ENCODE measurements at regions not wholly inside any gene's neighbourhood (a gene's known extent, or its start where the extent isn't known, plus 50 kb on each side); places are given as distances from the start of the nearest gene placed in this dataset.
"Not testable (repeated sequence)": the region's sequence is repeated elsewhere in the genome, so short reads cannot be mapped to it uniquely, and the experiment has no call there.

DNA sequence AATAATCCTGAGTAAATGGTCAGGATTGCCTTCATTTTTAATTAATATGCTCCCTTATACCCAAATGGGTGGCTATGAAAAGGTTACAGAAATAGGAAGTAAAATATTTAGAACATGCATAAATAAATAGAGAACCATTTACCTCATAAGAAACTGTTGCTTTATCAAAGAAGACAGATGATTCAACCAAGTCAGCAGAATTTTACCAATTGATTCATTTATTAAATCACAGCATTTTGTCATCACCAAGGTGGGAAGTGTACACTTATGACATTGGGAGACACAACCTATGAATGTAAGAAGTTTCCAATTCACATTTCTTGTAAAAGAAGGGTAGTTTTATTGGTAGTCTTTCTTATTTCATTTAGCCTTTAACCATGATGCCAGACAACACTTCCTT lies 870.3 kb upstream of the CHORDC1 start:
- no peak for DNase-seq

DNA sequence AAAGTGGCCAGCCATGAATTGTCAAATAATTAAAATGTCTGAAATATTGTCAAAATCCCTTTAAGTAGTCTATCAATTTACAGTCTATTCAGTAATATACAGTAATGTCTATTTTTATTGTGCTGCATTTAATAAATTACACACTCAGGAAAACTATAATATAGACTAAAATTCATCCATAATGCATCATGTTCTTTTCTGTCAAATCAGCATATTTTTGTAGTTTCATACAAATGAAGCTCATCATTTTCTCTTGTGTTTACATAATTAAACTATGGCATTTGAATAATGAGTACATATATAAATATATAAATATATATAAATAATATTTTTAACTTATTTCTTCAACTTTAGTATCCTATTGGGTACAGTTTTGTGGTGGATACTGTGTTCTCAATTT lies 868.7 kb upstream of the CHORDC1 start:
- no peak for DNase-seq

DNA sequence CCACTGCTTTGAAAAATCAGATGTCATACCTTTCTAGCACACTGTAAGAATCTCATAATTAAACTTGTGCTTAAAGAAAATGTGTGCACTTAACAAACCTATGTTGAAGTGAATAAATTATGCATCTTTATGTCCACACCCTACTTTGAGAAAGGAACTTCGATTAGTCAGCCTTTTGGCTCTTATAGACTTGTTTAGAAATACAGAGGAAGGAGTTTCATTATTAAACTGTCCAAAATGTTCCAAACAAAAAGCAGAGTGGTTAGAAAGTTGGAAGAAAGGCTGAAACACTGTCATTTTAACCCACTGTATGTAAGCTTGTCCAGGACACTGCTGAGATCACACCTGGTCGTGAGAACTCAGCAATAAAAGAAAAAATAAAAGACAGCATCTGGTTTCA lies 863.2 kb upstream of the CHORDC1 start:
- no peak for DNase-seq

DNA sequence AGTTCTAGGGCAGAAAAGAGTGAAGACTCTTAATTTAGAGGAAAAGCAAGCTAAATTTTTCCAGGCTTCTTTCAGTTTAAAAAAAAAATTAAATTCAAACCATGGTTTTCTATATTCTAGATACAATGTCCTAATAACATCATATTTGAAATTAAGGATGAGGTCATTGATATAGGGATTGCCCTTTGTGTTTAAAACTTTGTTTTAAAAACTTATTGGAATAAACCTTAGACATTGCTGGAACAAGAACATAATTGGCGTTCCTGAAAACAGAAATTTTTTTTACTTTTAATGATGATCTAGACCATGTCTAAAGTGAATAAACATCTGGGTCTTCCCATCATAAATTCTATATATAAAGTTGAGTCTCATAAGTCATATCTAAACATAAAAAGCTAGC lies 859.4 kb upstream of the CHORDC1 start:
- no peak for DNase-seq

DNA sequence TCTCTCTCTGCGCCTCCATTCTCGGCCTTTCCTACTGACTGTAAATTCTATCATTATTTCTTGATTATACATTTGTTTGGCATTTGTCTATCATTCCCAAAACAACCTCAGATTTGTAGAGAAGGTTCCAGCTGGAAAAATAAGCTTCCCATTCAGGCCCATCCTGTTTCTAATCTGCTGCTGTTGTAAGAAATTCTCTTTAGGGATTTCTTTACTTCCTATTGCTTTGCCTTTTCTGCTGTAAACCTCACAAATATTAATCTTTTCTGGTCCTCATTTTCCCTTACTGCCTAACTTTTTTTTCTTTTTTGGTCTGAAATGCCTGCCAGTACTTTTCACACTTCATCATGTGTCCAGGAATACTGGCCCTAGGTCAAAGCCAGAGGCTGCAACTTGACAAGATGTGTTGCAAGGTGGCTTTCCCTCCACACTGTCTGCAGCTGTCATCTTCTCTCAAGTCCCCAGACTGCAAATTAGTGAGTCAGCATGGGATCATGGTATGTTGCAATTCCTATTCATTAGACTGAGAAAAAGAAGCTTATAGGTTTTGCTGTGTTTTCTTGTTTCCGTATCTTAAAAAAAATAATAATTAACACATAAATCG lies 858.7 kb upstream of the CHORDC1 start:
- DNase-seq = no peak

DNA sequence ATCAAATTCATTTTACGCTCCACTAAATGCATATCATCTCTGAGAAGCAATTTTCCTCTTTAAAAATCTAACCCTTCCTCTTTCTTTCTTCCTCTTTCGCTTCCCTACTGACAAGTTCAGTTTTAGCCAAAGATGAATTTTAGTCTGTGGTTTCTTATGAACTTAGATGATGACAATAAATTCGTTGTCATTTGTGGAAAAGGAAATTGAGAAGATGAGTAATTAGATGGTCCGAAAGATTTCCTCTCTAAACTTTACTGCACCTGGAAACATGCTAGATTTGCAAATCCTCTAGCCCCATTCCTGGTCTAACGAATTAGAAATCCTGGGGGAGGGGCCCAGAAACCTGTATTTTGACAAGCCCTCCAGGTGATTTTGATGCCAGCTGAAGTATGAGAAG lies 855.4 kb upstream of the CHORDC1 start:
- no peak for DNase-seq

DNA sequence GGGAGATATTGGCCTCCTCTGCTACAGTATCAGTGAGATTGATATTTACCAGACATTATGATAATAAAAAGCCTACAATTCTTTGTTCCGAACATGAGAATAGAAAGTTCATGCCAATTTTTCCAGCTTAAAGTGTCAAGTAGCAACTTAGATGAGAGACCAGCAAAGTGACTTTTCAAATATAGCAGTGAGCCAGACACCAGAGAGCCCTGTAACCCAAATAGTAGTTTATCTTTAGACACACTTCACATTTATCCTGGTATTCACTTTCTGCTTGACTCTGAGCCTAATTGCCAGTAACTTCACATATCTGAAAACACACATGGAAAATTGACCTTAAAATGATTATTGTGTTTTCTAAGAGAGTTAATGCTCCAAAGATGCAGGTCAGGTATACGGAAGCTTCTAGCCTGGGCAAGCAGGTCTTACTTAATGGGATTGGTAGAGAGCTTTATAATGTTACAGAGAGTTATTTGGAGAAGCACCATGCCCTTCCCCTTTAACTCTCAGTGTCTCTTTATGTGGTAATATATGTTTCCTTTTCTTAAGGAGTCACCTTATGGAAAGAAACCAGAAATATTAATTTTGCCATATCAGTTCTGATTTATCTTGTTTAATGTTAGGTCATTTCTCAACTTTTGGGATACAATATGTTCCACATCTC lies 852.3 kb upstream of the CHORDC1 start:
- DNase-seq = no peak

DNA sequence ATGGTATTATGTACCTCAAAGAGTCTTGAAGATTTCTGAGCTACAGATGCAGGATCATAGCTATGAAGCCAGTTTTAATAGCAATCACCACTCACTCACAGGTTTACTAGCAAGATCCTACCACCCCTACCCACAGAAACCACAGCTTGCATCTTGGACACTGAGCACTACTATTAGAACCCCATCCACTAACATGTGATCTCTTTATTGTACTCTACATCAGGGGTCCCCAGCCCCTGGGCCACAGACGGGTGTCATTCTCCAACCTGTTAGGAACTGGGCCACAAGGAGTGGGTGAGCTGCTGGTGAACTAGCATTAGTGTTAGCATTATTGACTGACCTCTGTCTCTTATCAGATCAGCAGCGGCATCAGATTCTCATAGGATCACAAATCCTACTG lies 844.8 kb upstream of the CHORDC1 start:
- DNase-seq = no peak

DNA sequence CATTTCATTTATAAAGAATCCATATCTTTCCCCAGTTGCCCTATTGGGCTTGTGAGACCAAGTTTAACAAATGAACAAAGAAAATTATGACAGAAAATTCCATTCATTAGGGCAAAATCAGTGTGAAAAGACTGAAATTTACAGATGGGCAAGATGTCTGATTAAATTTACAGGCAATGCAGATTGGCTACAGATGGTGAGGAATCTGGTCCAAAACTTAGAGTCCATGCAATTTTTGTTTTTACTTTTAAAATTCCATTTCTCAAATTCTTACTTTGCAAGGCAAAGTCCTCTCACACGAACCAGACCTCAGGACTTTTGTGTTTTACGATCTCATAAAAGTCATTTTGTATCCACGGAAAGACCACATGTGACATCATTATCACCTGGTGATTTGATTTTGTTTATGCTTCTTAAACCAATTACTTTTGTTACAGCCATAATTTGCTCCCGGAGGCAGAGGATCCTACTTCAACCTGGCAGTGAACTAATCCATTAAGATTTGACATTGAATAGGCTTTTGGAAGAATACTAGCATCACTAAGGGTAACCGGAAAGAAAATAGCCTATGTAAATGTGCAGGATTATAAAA lies 843.7 kb upstream of the CHORDC1 start:
- no peak for DNase-seq

DNA sequence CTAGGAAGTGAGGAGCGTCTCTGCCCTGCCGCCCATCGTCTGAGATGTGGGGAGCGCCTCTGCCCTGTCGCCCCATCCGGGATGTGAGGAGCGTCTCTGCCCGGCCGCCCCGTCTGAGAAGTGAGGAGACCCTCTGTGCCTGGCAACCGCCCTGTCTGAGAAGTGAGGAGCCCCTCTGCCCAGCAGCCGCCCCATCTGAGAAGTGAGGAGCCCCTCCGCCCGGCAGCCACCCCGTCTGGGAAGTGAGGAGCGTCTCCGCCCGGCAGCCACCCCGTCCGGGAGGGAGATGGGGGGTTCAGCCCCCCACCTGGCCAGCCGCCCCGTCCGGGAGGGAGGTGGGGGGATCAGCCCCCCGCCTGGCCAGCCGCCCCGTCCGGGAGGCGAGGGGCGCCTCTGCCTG lies 840.5 kb upstream of the CHORDC1 start:
- DNase-seq = not testable (repeated sequence)

DNA sequence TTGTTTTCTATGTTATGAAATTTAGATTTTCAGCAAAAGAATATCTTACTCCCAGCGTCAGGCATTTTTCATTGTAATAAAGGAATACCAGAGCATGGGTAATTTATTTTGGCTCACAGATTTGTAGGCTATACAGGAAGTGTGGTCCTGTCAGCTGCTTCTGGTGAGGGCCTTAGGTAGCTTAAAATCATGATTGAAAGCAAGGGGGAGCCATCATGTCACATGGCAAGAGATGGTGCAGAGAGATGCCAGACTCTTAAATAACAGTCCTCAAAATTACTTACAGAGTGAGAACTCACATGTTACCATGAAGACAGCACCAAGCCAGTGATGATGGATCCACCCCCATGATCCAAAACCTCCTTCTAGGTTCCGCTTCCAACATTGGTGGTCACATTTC lies 825.0 kb upstream of the CHORDC1 start:
- DNase-seq = no peak

DNA sequence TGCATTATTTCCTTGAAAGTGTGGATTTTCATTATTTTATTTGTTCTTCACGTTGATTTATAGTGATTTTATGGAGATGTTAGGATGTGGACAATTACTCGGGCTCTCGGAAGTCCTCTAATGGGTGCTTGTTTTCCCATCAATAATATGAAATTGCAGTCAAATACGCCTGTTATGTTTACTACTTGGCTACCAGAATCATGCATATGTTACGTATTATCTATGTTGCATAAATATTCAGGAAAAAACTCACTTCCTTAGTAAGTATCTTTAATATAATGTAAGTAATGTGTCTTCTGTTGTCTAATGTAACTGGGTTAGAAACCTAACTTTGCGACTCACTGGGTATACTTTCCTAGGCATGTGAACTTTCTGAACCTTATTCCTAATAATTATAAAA lies 823.4 kb upstream of the CHORDC1 start:
- no peak for DNase-seq

DNA sequence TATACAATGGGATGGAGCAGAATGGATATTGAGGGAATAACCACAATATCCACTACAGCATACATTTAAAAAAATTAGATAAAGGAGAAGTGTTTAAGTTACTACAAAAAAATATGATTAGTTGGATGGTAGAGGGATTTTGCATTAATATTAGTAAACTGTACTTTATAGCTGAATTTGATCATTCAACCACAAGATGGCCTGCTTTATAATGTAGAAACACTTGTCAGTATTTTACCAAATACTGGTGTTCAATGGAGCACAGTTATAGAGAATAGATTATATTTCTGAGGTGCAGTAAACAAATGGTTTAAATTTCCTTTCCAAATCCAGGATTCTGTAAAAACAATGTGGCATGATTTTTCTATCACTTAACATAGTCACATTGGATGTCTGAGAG lies 818.8 kb upstream of the CHORDC1 start:
- no peak for DNase-seq

DNA sequence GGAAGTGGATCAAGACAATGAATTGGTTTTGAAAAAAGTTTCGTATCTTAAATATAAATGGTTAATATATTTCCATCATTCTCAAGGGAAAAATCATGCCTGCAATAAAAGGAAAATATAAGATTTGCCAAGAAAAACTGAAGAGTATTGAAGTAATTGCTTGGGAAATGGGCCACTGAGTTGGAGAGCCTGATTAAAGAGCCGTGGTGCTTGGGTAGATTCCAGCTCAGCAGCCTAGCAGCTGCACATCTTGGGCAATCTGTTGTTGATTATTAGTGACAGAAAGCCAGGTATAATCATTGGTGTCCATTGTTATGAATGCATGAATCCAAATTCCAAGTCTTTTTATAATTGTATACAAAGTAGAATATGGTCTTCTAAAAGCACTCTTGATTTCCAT lies 800.9 kb upstream of the CHORDC1 start:
- DNase-seq = no peak

DNA sequence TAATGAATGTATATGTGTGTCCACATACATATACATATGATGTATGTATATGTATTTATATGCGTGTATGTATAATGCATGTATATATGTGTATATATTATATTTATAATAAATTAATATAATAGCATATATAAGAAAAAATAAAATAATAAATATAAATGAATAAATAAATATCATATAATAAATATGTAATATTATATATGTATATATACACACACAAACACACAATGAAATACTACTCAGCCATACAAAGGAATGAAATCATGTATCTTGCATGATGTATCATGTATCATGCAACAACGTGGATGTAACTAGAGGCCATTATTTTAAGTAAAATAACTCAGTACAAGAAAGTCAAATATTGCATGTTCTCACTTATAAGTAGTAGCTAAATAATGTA lies 788.7 kb upstream of the CHORDC1 start:
- no peak for DNase-seq

DNA sequence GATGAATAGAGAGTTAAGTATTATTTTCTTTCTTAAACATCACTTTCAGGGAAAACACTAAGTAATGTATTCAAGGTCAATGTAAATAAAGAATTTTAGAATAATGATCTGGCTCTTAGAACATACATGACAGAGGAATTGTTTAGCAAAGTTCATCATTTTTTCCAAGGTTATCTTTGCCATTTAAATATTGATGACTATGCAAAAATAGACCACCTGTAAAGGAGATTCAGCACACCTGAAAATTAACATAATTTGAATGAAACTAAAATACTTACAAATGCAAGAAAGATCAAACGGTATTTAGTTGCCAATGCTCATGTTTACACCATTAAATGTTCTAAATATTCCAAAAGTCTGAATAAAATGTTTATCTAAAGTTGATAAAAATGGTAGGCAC lies 782.6 kb upstream of the CHORDC1 start:
- no peak for DNase-seq

DNA sequence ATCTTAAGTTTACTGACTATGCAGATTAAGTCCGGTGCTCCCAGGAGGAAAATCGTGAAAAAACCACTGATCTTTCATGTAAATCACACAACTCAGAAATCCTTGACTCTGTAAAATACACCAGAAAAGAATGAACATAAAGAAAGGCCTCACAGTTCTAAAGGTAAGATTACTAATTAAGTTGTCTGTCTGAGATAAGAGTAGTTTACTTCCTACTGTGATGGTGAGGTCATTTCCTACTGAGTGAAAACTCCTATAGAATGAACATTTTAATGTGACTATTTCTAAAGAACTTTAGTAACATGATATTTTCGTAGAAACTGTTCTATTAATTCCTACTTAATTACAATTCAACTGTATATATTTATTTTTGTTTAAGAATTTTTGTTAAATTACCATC lies 774.4 kb upstream of the CHORDC1 start:
- DNase-seq = no peak

DNA sequence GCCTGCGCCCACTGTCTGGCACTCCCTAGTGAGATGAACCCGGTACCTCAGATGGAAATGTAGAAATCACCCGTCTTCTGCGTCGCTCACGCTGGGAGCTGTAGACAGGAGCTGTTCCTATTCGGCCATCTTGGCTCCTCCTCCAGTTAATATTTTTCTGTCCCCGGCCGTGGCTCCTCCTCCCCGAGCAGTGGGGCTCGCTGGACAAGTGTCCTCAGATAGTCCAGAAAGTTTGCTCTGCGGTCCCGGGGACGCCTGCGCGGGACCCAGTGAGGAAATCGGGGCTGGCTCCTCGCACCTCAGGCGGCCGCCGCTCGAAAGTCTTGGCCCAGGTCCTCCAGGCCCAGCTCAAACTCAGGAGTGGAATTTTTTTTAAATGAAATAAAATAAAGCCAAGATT lies 749.3 kb upstream of the CHORDC1 start:
- DNase-seq = not testable (repeated sequence)

DNA sequence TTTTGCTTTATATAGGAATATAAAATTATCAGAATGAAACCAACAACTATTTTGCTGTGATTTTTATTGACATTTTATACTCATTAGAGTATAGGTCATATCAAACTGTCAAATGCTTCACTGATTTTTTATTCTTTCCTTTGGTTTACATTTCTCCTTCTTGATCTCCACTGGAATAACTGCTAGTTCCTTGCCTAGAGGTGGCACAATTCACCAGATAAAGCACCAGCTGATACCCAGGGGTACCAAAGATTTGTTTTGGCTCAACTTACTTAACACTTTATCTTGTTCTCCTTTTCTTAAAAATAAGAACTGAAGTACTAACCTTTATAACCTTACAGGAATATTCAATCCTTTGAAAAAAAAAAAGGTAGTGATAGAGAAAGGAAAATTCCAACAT lies 725.1 kb upstream of the CHORDC1 start:
- DNase-seq = no peak

DNA sequence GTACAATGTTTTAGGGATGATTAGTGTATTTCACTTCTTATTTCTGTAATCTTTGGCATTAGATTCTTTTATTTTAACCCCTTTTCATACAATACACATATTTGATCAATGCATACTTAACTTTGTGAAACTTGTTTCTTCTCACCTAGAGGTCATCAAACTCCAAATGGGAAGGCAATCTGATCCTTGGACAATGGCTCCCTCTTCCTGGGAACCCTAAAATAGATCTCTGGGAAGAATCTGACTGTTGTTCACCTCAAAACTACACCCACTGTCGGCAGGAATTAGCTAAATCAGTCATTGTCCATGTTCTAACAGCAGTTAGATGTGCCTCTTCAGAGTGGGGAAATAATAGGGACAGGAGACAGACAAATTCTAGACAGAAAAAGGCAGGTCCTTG lies 707.4 kb upstream of the CHORDC1 start:
- DNase-seq = no peak

DNA sequence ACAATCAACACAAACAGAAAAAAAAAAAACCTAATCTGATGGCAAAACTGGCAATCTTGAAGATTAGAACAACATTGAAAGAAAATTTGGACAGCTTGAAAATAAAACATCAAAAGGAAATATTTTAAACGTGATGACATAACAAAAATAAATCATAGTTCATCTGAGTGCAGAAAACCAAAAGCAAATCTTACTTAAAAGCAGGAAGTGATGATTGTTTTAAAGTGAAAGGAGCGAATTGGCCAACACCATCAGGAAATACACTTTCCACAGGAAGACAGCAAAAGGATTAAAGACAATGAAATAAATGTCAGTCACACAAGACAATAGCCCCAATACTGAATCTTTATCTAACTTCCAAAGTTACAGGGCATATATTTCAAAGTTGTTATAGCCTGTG lies 696.5 kb upstream of the CHORDC1 start:
- no peak for DNase-seq

DNA sequence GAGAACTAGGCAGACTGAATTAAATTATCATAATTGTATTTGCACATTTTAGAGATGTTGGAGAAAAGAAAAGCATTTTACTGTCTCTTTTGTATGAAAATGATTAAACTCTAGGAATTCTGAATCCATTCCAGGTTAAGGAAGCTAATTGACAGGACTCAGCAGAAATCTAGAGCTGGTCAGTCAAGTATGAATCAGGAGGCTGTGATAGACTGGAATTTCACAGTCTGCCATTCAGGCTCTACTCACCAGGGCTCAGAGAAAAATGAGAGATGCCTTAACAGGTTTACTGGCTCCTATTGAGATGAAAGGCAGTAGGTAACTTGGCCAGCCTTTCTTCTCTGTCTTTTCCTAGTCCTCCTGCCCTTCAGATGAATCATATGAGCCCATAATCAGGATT lies 693.9 kb upstream of the CHORDC1 start:
- no peak for DNase-seq

DNA sequence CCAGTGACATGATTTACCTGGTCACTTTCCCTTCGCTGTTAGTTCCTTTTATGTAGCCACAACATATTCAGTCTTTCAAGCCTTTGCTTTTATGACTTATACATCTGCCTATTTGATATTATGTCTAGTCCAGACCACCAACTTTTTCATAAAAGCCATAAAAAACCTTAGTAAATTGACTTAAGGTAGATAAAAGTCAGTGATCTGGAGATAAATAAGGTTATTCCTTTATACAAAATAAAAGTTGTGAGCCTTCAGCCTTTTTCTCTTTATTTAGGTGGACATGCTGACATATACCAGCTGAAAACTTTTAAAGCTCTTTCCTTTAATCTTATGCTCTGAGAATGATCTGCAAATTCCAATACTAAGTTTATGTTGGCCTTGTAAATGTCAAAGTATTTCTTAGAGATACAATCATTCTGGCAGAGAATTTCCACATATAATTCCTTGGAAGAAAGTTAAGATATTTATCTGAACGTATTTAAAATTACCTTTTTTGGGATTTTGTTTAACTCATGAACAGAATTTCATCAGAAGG lies 690.4 kb upstream of the CHORDC1 start:
- DNase-seq = no peak

DNA sequence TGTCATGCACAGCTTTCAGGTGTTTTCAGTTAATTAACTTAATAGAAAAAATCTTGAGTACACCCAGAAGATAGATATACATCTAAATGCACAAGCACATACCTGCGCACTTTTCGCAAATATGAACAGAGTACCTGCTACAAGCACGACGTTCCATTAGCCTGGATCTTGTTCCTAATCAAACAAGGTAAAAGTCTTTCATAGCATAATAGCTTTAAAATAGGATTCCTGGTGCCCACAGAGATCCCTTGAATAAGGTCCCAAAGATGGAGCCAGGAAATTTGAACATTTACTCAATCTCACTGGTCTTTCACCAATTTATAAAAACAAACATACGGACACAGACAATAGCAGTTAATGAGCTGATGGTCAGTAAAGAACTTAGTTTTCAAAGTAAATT lies 689.8 kb upstream of the CHORDC1 start:
- DNase-seq = no peak

DNA sequence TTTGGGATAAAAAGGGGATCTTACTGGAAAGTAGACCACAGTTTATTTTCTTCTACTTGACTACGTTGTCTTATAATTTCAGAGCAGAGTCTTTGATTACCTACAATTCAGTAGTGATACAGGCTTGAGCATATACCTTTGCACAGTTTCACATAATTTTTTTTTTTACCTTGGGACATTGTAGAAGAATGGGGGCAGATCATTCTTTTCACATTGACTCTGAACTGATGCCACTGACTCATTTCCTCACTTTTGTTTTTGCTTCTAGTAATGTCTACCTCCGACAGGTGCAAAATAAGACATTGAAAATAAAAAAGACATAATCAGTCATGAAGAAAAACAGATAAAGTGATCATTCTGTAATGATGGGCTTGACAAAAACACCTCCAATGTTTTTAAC lies 688.3 kb upstream of the CHORDC1 start:
- no peak for DNase-seq
